Testis (tissue), 2 donors: ENCODE measurements at regions not wholly inside any gene's neighbourhood (a gene's known extent, or its start where the extent isn't known, plus 50 kb on each side); places are given as distances from the start of the nearest gene placed in this dataset.

Source experiments
- DNase-seq: peaks from one replicate; pipeline ENCODE4 v3.0.0-alpha.2; 2019
- H3K27ac ChIP-seq, 2 donors: fragments of 200-600 bp; sonication (generic); one replicate each; pipeline ENCODE4 v1.5.1; 2019
- H3K27me3 ChIP-seq: fragments of 200-600 bp; sonication (generic); one replicate; pipeline ENCODE4 v1.5.1; 2019
- H3K36me3 ChIP-seq: fragments of 200-600 bp; sonication (generic); one replicate; pipeline ENCODE4 v1.5.1; 2017; ENCODE audit warnings: low read depth; ENCODE audit errors: missing control alignments
- H3K4me1 ChIP-seq: fragments of 200-600 bp; sonication (generic); one replicate; pipeline ENCODE4 v1.5.1; 2019
- H3K4me3 ChIP-seq, 2 donors: fragments of 200-600 bp; sonication (generic); one replicate each; pipeline ENCODE4 v1.5.1; 2017 to 2019
- H3K9me3 ChIP-seq: fragments of 200-600 bp; sonication (generic); one replicate; pipeline ENCODE4 v1.5.1; 2017
- POLR2A ChIP-seq: fragments of 450-650 bp; IDR thresholded peaks from one replicate; pipeline ENCODE4 v1.6.1; 2017; ENCODE audit warnings: antibody characterized with exemption, mild to moderate bottlenecking, moderate library complexity
- WGBS, 2 donors: methylation state at CpG; one replicate each; pipeline ENCODE4 v1.1.5; 2018; 5-methylcytosine and 5-hydroxymethylcytosine counted together
- intact Hi-C: fragments of 100-400 bp; cut with DNase I; formaldehyde crosslinking; loops from one replicate; pipeline ENCODE4 v1.15.1; 2023; ENCODE audit warnings: low total_unique reads
- TF ChIP-seq, protein P1 (sequence below), 3 experiments: fragments of 450-650 bp in 2 of 3; fragments of 200-600 bp in 1 of 3; sonication (generic) in 1 of 3; IDR thresholded peaks; one replicate each; pipeline ENCODE4 v1.5.1; 2016 to 2019; ENCODE audit warnings: antibody characterized with exemption in 3 of 3, mild to moderate bottlenecking in 2 of 3, moderate library complexity in 1 of 3

DNA sequence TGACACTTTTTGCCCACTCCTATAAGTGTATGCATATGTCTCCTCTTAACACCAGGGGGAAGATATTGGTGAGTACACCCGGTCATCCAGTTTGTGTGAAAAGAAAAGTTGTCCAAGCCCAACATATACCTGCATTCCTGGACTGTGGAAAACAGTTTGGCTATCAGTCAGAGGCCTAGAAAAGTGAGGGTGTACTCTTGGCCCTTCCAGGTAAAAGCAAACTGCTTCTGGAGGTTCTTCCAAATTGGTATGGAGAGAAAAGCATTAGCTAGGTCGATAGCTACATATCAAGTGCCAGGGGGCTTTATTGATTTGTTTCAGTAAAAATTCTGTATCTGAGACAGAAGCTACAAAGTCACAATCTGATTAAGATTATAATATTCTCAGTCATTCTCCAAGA, 144.0 kb downstream of the SPTSSA start:
- TF ChIP-seq, protein P1, sequence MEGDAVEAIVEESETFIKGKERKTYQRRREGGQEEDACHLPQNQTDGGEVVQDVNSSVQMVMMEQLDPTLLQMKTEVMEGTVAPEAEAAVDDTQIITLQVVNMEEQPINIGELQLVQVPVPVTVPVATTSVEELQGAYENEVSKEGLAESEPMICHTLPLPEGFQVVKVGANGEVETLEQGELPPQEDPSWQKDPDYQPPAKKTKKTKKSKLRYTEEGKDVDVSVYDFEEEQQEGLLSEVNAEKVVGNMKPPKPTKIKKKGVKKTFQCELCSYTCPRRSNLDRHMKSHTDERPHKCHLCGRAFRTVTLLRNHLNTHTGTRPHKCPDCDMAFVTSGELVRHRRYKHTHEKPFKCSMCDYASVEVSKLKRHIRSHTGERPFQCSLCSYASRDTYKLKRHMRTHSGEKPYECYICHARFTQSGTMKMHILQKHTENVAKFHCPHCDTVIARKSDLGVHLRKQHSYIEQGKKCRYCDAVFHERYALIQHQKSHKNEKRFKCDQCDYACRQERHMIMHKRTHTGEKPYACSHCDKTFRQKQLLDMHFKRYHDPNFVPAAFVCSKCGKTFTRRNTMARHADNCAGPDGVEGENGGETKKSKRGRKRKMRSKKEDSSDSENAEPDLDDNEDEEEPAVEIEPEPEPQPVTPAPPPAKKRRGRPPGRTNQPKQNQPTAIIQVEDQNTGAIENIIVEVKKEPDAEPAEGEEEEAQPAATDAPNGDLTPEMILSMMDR (IDR thresholded peaks at IDR 0.05) = no peak
- no peak for TF ChIP-seq POLR2A

DNA sequence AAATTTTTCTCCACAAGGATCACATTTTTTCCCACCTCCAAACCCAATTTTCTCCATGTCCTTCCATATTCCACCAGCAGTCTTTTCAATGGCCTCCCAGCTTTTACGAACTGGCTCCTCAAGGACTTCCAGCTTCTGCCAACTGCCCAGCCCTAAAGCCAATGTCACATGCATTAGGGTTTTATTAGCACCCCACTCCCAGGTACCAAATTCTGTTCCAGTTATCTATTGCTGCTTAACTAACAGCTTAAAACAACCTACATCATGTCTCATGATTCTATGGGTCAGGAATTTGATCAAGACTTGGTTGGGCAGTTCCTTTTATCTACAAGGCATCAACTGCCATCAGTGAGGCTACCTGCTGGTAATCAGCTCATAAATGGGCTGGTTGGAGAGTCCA, 151.3 kb downstream of the SPTSSA start:
- H3K4me1 ChIP-seq = no peaks in the 10 kb centered on the region
- no peak for DNase-seq
- no peak overlapping the region for H3K4me3 ChIP-seq
- H3K36me3 ChIP-seq = no peaks in the 10 kb centered on the region
- no peaks in the 10 kb centered on the region for H3K9me3 ChIP-seq
- H3K27ac ChIP-seq = no peak overlapping the region
- H3K27me3 ChIP-seq = no peaks in the 10 kb centered on the region
- intact Hi-C loops = no loop called here
- WGBS, 2 donors = 94 to 96% methylated on average over 1 of the region's 1 CpG
- no peak for TF ChIP-seq POLR2A
- TF ChIP-seq, protein P1 (IDR thresholded peaks at IDR 0.05) = no peak

More for the DNA sequence above, 144.0 kb downstream of the SPTSSA start:
- no peaks in the 10 kb centered on the region for H3K27me3 ChIP-seq
- no peak overlapping the region for H3K27ac ChIP-seq
- no peak for DNase-seq
- H3K9me3 ChIP-seq = no peaks in the 10 kb centered on the region
- 83 to 89% methylated on average over 2 of the region's 2 CpGs for WGBS, 2 donors
- H3K4me3 ChIP-seq = no peak overlapping the region
- H3K36me3 ChIP-seq = no peaks in the 10 kb centered on the region
- no peaks in the 10 kb centered on the region for H3K4me1 ChIP-seq
- intact Hi-C loops = no loop called here

DNA sequence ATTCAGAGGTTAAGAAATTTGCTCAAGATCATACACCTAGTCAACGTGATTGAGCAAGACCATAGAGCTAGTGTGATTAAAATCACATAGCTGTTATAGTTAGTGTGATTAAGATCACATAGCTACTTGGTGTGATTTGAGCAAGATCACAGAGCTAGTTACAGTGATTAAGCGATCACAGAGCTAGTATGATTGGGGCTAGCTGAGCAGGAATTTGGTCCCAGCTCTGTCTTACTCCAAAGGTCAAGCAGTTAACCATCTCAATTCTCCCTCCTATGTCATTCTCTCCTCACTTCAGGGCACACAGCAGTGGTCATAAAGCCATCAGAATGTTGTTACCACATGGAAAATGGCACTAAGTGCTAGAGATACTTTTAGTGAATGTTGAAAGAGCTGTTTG, 158.2 kb downstream of the SPTSSA start:
- intact Hi-C loops = no loop called here
- no peaks in the 10 kb centered on the region for H3K36me3 ChIP-seq
- no peak for DNase-seq
- H3K27me3 ChIP-seq = no peaks in the 10 kb centered on the region
- no peak overlapping the region for H3K4me3 ChIP-seq
- H3K4me1 ChIP-seq = no peaks in the 10 kb centered on the region
- TF ChIP-seq, protein P1 (IDR thresholded peaks at IDR 0.05) = no peak
- no peak for TF ChIP-seq POLR2A
- WGBS, 2 donors = 86 to 97% methylated on average over 2 of the region's 2 CpGs
- H3K27ac ChIP-seq = no peak overlapping the region
- no peaks in the 10 kb centered on the region for H3K9me3 ChIP-seq

DNA sequence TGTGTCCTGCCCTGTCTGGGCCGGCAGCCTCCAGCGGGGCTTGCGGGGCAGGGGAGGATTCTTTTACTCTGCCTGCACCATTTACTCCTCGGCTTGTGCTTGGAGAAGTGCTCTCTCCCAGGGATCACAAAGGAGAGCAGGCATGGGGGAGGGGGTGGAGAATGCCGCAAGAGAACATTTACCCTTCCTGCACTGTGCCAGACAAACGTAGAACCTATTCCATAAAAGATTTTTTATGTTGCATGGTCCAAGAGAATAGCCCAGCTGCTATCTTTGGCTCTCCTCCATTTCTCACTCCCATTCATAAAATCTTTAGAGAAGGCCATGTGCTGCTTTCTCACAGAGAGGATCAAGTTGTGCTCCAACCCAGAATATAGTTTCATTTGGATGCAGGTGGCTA, 159.4 kb downstream of the SPTSSA start:
- H3K36me3 ChIP-seq = no peaks in the 10 kb centered on the region
- no peaks in the 10 kb centered on the region for H3K4me1 ChIP-seq
- TF ChIP-seq, protein P1 (IDR thresholded peaks at IDR 0.05) = no peak
- no peak for TF ChIP-seq POLR2A
- no peaks in the 10 kb centered on the region for H3K27me3 ChIP-seq
- WGBS, 2 donors = 29 to 38% methylated on average over 6 of the region's 6 CpGs
- intact Hi-C loops = no loop called here
- no peak overlapping the region for H3K27ac ChIP-seq
- no peak overlapping the region for H3K4me3 ChIP-seq
- no peaks in the 10 kb centered on the region for H3K9me3 ChIP-seq
- no peak for DNase-seq

DNA sequence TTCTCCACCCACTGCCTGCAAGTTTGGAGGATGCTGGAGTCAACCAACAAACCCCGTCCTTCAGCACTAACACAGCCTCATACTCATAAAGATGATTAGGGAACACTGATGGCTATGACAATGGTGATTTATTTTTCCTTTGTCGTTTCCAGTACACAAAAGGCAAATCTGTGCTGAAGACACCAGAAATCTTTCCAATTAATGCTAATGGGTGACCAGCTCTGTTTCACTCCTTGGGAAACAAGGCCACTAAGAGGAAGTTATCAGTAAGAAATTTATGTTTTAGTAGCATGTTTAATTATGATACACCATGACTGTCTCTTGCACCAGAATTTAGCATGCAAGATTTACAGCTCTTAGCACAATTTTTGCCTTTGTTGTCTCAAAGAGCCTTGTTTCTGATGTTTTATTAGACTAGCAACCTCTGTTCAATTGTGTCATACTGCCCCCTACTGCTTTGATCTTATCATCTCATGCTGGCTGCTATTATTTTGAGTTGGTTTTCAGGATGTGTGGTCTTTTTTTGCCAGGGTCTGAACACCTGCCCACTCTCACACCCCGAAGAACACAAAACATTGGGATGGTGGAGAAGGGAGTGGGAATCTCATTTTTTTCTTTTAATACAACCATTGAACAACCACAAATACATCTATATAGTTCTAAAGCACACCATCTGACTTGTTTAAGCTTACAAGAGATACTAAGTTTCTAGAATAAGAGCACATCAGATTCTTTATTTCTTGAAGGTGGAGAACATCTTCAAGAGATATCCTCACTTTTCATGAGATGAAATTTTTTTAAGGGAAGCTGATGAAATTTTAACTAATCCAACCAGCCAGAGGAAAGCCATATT, 160.9 kb downstream of the SPTSSA start:
- DNase-seq = peak; percentile 17
- intact Hi-C loops = no loop called here
- no peaks in the 10 kb centered on the region for H3K27me3 ChIP-seq
- H3K4me1 ChIP-seq = no peaks in the 10 kb centered on the region
- H3K36me3 ChIP-seq = no peaks in the 10 kb centered on the region
- no peak overlapping the region for H3K4me3 ChIP-seq
- H3K27ac ChIP-seq = no peak overlapping the region
- no peak for TF ChIP-seq POLR2A
- TF ChIP-seq, protein P1 (IDR thresholded peaks at IDR 0.05) = peak in 2 of 3 experiments; percentile 23 to 35
- 65 to 72% methylated on average over 3 of the region's 3 CpGs for WGBS, 2 donors
- H3K9me3 ChIP-seq = no peaks in the 10 kb centered on the region
